HEK293 (cell line): ENCODE measurements at regions not wholly inside any gene's neighbourhood (a gene's known extent, or its start where the extent isn't known, plus 50 kb on each side); places are given as distances from the start of the nearest gene placed in this dataset.

ENCODE experiments used
- CTCF ChIA-PET: fragments of 350-600 bp; formaldehyde crosslinking; extraction: SDS; loops from one replicate; lab custom pipeline; 2021; ENCODE audit warnings: antibody characterized with exemption; lab: Yijun Ruan, JAX
- POLR2A ChIA-PET: fragments of 300-600 bp; formaldehyde crosslinking; extraction: SDS; loops from one replicate; lab custom pipeline; 2020; ENCODE audit warnings: antibody characterized with exemption, inconsistent platforms; lab: Yijun Ruan, JAX
- H3K27ac ChIP-seq: fragments of 200-500 bp; sonication (Bioruptor generic); 2 replicates; pipeline ENCODE4 v1.5.1; 2014; ENCODE audit warnings: low read depth, low read length, control low read depth, inconsistent platforms; ENCODE audit errors: extremely low read depth
- H3K36me3 ChIP-seq, 2 experiments: fragments of 200-500 bp in 1 of 2; sonication (Bioruptor generic) in 1 of 2; 1 replicate in 1 of 2; 2 replicates in 1 of 2; pipeline ENCODE4 v1.5.1; 2014 to 2017; ENCODE audit warnings: inconsistent platforms in 2 of 2, low read length in 2 of 2; ENCODE audit not compliant: control insufficient read depth in 2 of 2, insufficient read depth in 1 of 2
- H3K4me1 ChIP-seq: fragments of 200-500 bp; sonication (Bioruptor generic); 2 replicates; pipeline ENCODE4 v1.5.1; 2014; ENCODE audit warnings: mild to moderate bottlenecking, low read length, inconsistent platforms; ENCODE audit not compliant: control insufficient read depth, insufficient read depth
- H3K4me3 ChIP-seq: 2 replicates; pipeline ENCODE4 v1.5.1; 2011; ENCODE audit warnings: low read depth, mild to moderate bottlenecking, control low read depth, low read length, moderate library complexity
- H3K9me3 ChIP-seq: fragments of 200-500 bp; sonication (Bioruptor generic); 2 replicates; pipeline ENCODE4 v1.5.1; 2014; ENCODE audit warnings: low read depth, low read length, inconsistent platforms; ENCODE audit not compliant: control insufficient read depth, insufficient read depth
- BCL11B ChIP-seq: fragments of 450-650 bp; formaldehyde crosslinking; IDR thresholded peaks from 2 replicates; pipeline ENCODE4 v1.5.1; 2016; ENCODE audit warnings: low read depth, missing biosample characterization, missing genetic modification characterization
- EGR2 ChIP-seq: fragments of 450-650 bp; formaldehyde crosslinking; IDR thresholded peaks from 2 replicates; pipeline ENCODE4 v1.5.1; 2016; ENCODE audit warnings: low read depth, missing biosample characterization, missing genetic modification characterization
- KLF10 ChIP-seq: fragments of 450-650 bp; IDR thresholded peaks from 2 replicates; pipeline ENCODE4 v1.5.1; 2018; ENCODE audit warnings: missing biosample characterization, mild to moderate bottlenecking, missing genetic modification characterization
- KLF17 ChIP-seq: fragments of 450-650 bp; formaldehyde crosslinking; IDR thresholded peaks from 2 replicates; pipeline ENCODE4 v1.5.1; 2016; ENCODE audit warnings: missing biosample characterization, missing genetic modification characterization
- PBX3 ChIP-seq: sonication (generic); formaldehyde crosslinking; IDR thresholded peaks from 2 replicates; pipeline ENCODE4 v1.8.1; 2022; ENCODE audit warnings: mild to moderate bottlenecking, moderate library complexity, missing genetic modification reagents
- PRDM2 ChIP-seq: fragments of 450-650 bp; formaldehyde crosslinking; IDR thresholded peaks from 2 replicates; pipeline ENCODE4 v1.5.1; 2016; ENCODE audit warnings: missing biosample characterization, missing genetic modification characterization, borderline replicate concordance
- TCF7L2 ChIP-seq: IDR thresholded peaks from 2 replicates; pipeline ENCODE4 v1.6.1; 2011; ENCODE audit warnings: low read depth, mild to moderate bottlenecking, inconsistent platforms, low read length, moderate library complexity, borderline replicate concordance
- TRIM28 ChIP-seq: IDR thresholded peaks from 2 replicates; pipeline ENCODE4 v1.6.1; 2011; ENCODE audit warnings: low read length, control low read depth, borderline replicate concordance
- YY2 ChIP-seq: fragments of 450-650 bp; formaldehyde crosslinking; IDR thresholded peaks from 2 replicates; pipeline ENCODE4 v1.5.1; 2016; ENCODE audit warnings: missing biosample characterization, missing genetic modification characterization
- ZBTB11 ChIP-seq: fragments of 450-650 bp; formaldehyde crosslinking; conservative IDR thresholded peaks from 2 replicates; pipeline ENCODE4 v1.5.1; 2016; ENCODE audit warnings: low read depth, missing biosample characterization, missing genetic modification characterization
- ZFP69B ChIP-seq: fragments of 450-650 bp; formaldehyde crosslinking; IDR thresholded peaks from 2 replicates; pipeline ENCODE4 v1.5.1; 2016; ENCODE audit warnings: missing biosample characterization, missing genetic modification characterization
- ZNF10 ChIP-seq: fragments of 450-650 bp; formaldehyde crosslinking; IDR thresholded peaks from 2 replicates; pipeline ENCODE4 v1.5.1; 2017; ENCODE audit warnings: missing biosample characterization, missing genetic modification characterization
- ZNF16 ChIP-seq: fragments of 450-650 bp; formaldehyde crosslinking; IDR thresholded peaks from 2 replicates; pipeline ENCODE4 v1.5.1; 2016; ENCODE audit warnings: low read depth, missing biosample characterization, missing genetic modification characterization
- ZNF174 ChIP-seq: fragments of 450-650 bp; formaldehyde crosslinking; IDR thresholded peaks from 2 replicates; pipeline ENCODE4 v1.5.0; 2017; ENCODE audit warnings: missing biosample characterization, mild to moderate bottlenecking, missing genetic modification characterization
- ZNF175 ChIP-seq: fragments of 450-650 bp; formaldehyde crosslinking; IDR thresholded peaks from 2 replicates; pipeline ENCODE4 v1.5.1; 2016; ENCODE audit warnings: missing biosample characterization, missing genetic modification characterization
- ZNF184 ChIP-seq: fragments of 450-650 bp; IDR thresholded peaks from 2 replicates; pipeline ENCODE4 v1.5.1; 2018; ENCODE audit warnings: missing biosample characterization, mild to moderate bottlenecking, missing genetic modification characterization
- ZNF292 ChIP-seq: fragments of 450-650 bp; formaldehyde crosslinking; IDR thresholded peaks from 2 replicates; pipeline ENCODE4 v1.5.1; 2016; ENCODE audit warnings: low read depth, missing biosample characterization, missing genetic modification characterization, borderline replicate concordance
- ZNF335 ChIP-seq: fragments of 450-650 bp; formaldehyde crosslinking; conservative IDR thresholded peaks from 2 replicates; pipeline ENCODE4 v1.5.1; 2016; ENCODE audit warnings: missing biosample characterization, missing genetic modification characterization
- ZNF449 ChIP-seq: fragments of 450-650 bp; formaldehyde crosslinking; IDR thresholded peaks from 2 replicates; pipeline ENCODE4 v1.5.1; 2017; ENCODE audit warnings: missing biosample characterization, mild to moderate bottlenecking, missing genetic modification characterization, moderate library complexity
- ZNF529 ChIP-seq: fragments of 450-650 bp; formaldehyde crosslinking; IDR thresholded peaks from 2 replicates; pipeline ENCODE4 v1.5.1; 2017; ENCODE audit warnings: missing genetic modification characterization, missing biosample characterization; ENCODE audit not compliant: insufficient replicate concordance
- ZNF785 ChIP-seq: fragments of 450-650 bp; formaldehyde crosslinking; IDR thresholded peaks from 2 replicates; pipeline ENCODE4 v1.5.1; 2016; ENCODE audit warnings: missing biosample characterization, missing genetic modification characterization
- ZSCAN18 ChIP-seq: fragments of 450-650 bp; formaldehyde crosslinking; IDR thresholded peaks from 2 replicates; pipeline ENCODE4 v1.5.1; 2016; ENCODE audit warnings: missing biosample characterization, missing genetic modification characterization

- CTCF ChIA-PET: no interaction called here
- POLR2A ChIA-PET: no interaction called here
- H3K9me3 ChIP-seq: no peaks in the 10 kb centered on the region
- H3K36me3 ChIP-seq: no peaks in the 10 kb centered on the region
- H3K4me3 ChIP-seq: no peak overlapping the region
- TF ChIP-seq ZBTB11 (tag by site-specific recombination): no peak
- TF ChIP-seq ZNF785 (tag by site-specific recombination): no peak
- TF ChIP-seq KLF10 (tag by site-specific recombination): no peak
- TF ChIP-seq YY2 (tag by site-specific recombination): no peak
- TF ChIP-seq BCL11B (tag by site-specific recombination): no peak
- TF ChIP-seq TRIM28: no peak
- TF ChIP-seq KLF17 (tag by site-specific recombination): no peak
- no peak for TF ChIP-seq ZNF292 (tag by site-specific recombination)
- TF ChIP-seq ZFP69B: no peak
- TF ChIP-seq PBX3: no peak
- TF ChIP-seq ZNF184 (tag by site-specific recombination): no peak
- no peak for TF ChIP-seq ZNF449 (tag by site-specific recombination)
- TF ChIP-seq ZSCAN18 (tag by site-specific recombination): no peak
- TF ChIP-seq ZNF10 (tag by site-specific recombination): no peak
- TF ChIP-seq EGR2 (tag by site-specific recombination): no peak
- TF ChIP-seq ZNF529: no peak
- TF ChIP-seq ZNF335: no peak
- TF ChIP-seq ZNF174: no peak
- no peak for TF ChIP-seq ZNF175
- H3K27ac ChIP-seq: no peak overlapping the region
- no peaks in the 10 kb centered on the region for H3K4me1 ChIP-seq
These were observed 113.3 kb upstream of the OTUD4 start for GRCh38 chr4:145293658-145294057.

- Histone ChIP-seq H3K4me1 (no peaks in the 10 kb centered on the region), H3K9me3 (no peaks in the 10 kb centered on the region), H3K36me3 (no peaks in the 10 kb centered on the region), H3K27ac (no peak overlapping the region), H3K4me3 (no peak overlapping the region)
- ChIA-PET POLR2A (no interaction called here), CTCF (no interaction called here)
- TF ChIP-seq TCF7L2 (no peak), ZNF16 (tag by site-specific recombination) (no peak), PRDM2 (tag by site-specific recombination) (no peak)
These were observed 110.6 kb upstream of the OTUD4 start for GRCh38 chr4:145290955-145291354.
